Immature natural killer cell (primary cell): ENCODE measurements at regions not wholly inside any gene's neighbourhood (a gene's known extent, or its start where the extent isn't known, plus 50 kb on each side); places are given as distances from the start of the nearest gene placed in this dataset.

Source experiments
- DNase-seq, 3 donors: peaks; one replicate each; pipeline ENCODE4 v3.0.0; 2022; ENCODE audit warnings: mixed read lengths in 1 of 3
- H3K27ac Mint-ChIP-seq, 6 donors: one replicate each; pipeline ENCODE4 v1.8.0; 2020; ENCODE audit warnings: mixed read lengths in 6 of 6, mild to moderate bottlenecking in 5 of 6, inconsistent platforms in 4 of 6, moderate library complexity in 3 of 6
- H3K27me3 Mint-ChIP-seq, 3 donors: one replicate each; pipeline ENCODE4 v1.8.0; 2020 to 2021; ENCODE audit warnings: low read depth in 3 of 3, mild to moderate bottlenecking in 3 of 3, mixed read lengths in 3 of 3, moderate library complexity in 3 of 3, inconsistent platforms in 1 of 3
- H3K36me3 Mint-ChIP-seq, 3 donors: one replicate each; pipeline ENCODE4 v1.8.0; 2020; ENCODE audit warnings: mixed read lengths in 3 of 3, inconsistent platforms in 2 of 3, mild to moderate bottlenecking in 2 of 3
- H3K4me1 Mint-ChIP-seq, 2 donors: one replicate each; pipeline ENCODE4 v1.8.0; 2020; ENCODE audit warnings: inconsistent platforms in 2 of 2, mild to moderate bottlenecking in 2 of 2, mixed read lengths in 2 of 2, moderate library complexity in 1 of 2
- H3K4me3 Mint-ChIP-seq, 5 donors: one replicate each; pipeline ENCODE4 v1.8.0; 2020; ENCODE audit warnings: mild to moderate bottlenecking in 5 of 5, mixed read lengths in 5 of 5, inconsistent platforms in 3 of 5, moderate library complexity in 3 of 5
- H3K9me3 Mint-ChIP-seq, 6 donors: one replicate each; pipeline ENCODE4 v1.8.0; 2020; ENCODE audit warnings: mild to moderate bottlenecking in 6 of 6, mixed read lengths in 6 of 6, inconsistent platforms in 4 of 6, moderate library complexity in 3 of 6

- Mint-ChIP-seq H3K9me3 (no peaks in the 10 kb centered on the region), H3K36me3 (peaks cover 0 to 3% (median 0%) of the 10 kb centered on the region in 3 donors), H3K27ac (no peak overlapping the region), H3K27me3 (peaks cover 2 to 5% (median 5%) of the 10 kb centered on the region in 3 donors), H3K4me3 (no peak overlapping the region), H3K4me1 (peaks cover 19 to 23% of the 10 kb centered on the region in 2 donors)
- no peak for DNase-seq
Observed at GRCh38 chr3:177430653-177431052, 233.4 kb upstream of the TBL1XR1 start.

- Mint-ChIP-seq H3K36me3 (peaks cover 0 to 3% (median 0%) of the 10 kb centered on the region in 3 donors), H3K27ac (no peak overlapping the region), H3K4me1 (peaks cover 15 to 16% of the 10 kb centered on the region in 2 donors), H3K27me3 (peaks cover 2 to 5% (median 5%) of the 10 kb centered on the region in 3 donors), H3K4me3 (no peak overlapping the region), H3K9me3 (no peaks in the 10 kb centered on the region)
- DNase-seq, result no peak
Observed at GRCh38 chr3:177431525-177432176, 234.4 kb upstream of the TBL1XR1 start.

GRCh38 chr3:177435301-177435700, 238.0 kb upstream of the TBL1XR1 start:
- Mint-ChIP-seq H3K27me3 (peaks cover 2 to 5% (median 5%) of the 10 kb centered on the region in 3 donors), H3K27ac (no peak overlapping the region), H3K4me3 (no peak overlapping the region)

GRCh38 chr3:177437513-177438337, 240.4 kb upstream of the TBL1XR1 start:
- peaks cover 0 to 5% (median 3%) of the 10 kb centered on the region in 3 donors for H3K27me3 Mint-ChIP-seq
- no peaks in the 10 kb centered on the region for H3K36me3 Mint-ChIP-seq
- no peaks in the 10 kb centered on the region for H3K9me3 Mint-ChIP-seq
- H3K4me3 Mint-ChIP-seq, result no peak overlapping the region
- no peak overlapping the region for H3K27ac Mint-ChIP-seq
- DNase-seq, result no peak
- H3K4me1 Mint-ChIP-seq, result no peaks in the 10 kb centered on the region

More at GRCh38 chr3:177435301-177435700, 238.0 kb upstream of the TBL1XR1 start:
- no peak for DNase-seq
- peaks cover 0 to 3% (median 0%) of the 10 kb centered on the region in 3 donors for H3K36me3 Mint-ChIP-seq
- H3K4me1 Mint-ChIP-seq, result no peaks in the 10 kb centered on the region
- no peaks in the 10 kb centered on the region for H3K9me3 Mint-ChIP-seq

GRCh38 chr3:177438596-177439220, 241.4 kb upstream of the TBL1XR1 start:
- H3K4me3 Mint-ChIP-seq, result no peak overlapping the region
- no peaks in the 10 kb centered on the region for H3K9me3 Mint-ChIP-seq
- no peaks in the 10 kb centered on the region for H3K4me1 Mint-ChIP-seq
- H3K27ac Mint-ChIP-seq, result no peak overlapping the region
- DNase-seq, result no peak
- no peaks in the 10 kb centered on the region for H3K36me3 Mint-ChIP-seq
- peaks cover 0 to 5% (median 3%) of the 10 kb centered on the region in 3 donors for H3K27me3 Mint-ChIP-seq

GRCh38 chr3:177439694-177440269, 242.5 kb upstream of the TBL1XR1 start:
- Mint-ChIP-seq H3K27me3 (peaks cover 0 to 3% (median 0%) of the 10 kb centered on the region in 3 donors), H3K4me1 (no peaks in the 10 kb centered on the region), H3K4me3 (no peak overlapping the region), H3K9me3 (no peaks in the 10 kb centered on the region), H3K36me3 (no peaks in the 10 kb centered on the region), H3K27ac (no peak overlapping the region)
- DNase-seq, result no peak

- no peak for DNase-seq
- H3K27me3 Mint-ChIP-seq, result peaks cover 0 to 3% (median 0%) of the 10 kb centered on the region in 3 donors
- no peaks in the 10 kb centered on the region for H3K36me3 Mint-ChIP-seq
- H3K4me1 Mint-ChIP-seq, result no peaks in the 10 kb centered on the region
- no peak overlapping the region for H3K4me3 Mint-ChIP-seq
- H3K27ac Mint-ChIP-seq, result no peak overlapping the region
- H3K9me3 Mint-ChIP-seq, result no peaks in the 10 kb centered on the region
Observed at GRCh38 chr3:177440456-177441104, 243.3 kb upstream of the TBL1XR1 start.

GRCh38 chr3:177441276-177441812, 244.1 kb upstream of the TBL1XR1 start:
- H3K27me3 Mint-ChIP-seq, result peaks cover 0 to 3% (median 2%) of the 10 kb centered on the region in 3 donors
- H3K27ac Mint-ChIP-seq, result no peak overlapping the region
- no peak for DNase-seq
- no peaks in the 10 kb centered on the region for H3K4me1 Mint-ChIP-seq
- H3K36me3 Mint-ChIP-seq, result no peaks in the 10 kb centered on the region
- no peak overlapping the region for H3K4me3 Mint-ChIP-seq
- H3K9me3 Mint-ChIP-seq, result no peaks in the 10 kb centered on the region

- Mint-ChIP-seq H3K4me3 (no peak overlapping the region), H3K4me1 (no peaks in the 10 kb centered on the region), H3K36me3 (no peaks in the 10 kb centered on the region), H3K27ac (no peak overlapping the region), H3K9me3 (no peaks in the 10 kb centered on the region), H3K27me3 (peaks cover 0 to 3% (median 2%) of the 10 kb centered on the region in 3 donors)
- no peak for DNase-seq
Observed at GRCh38 chr3:177441813-177442646, 244.7 kb upstream of the TBL1XR1 start.

- peak overlapping the region in 1 of 6 donors; percentile 45 for H3K27ac Mint-ChIP-seq
Observed at GRCh38 chr3:177443469-177443868, 246.2 kb upstream of the TBL1XR1 start.

GRCh38 chr3:177444696-177445095, 247.4 kb upstream of the TBL1XR1 start:
- Mint-ChIP-seq H3K27me3 (peaks cover 0 to 3% (median 0%) of the 10 kb centered on the region in 3 donors), H3K36me3 (no peaks in the 10 kb centered on the region), H3K4me1 (peaks cover 10 to 16% of the 10 kb centered on the region in 2 donors), H3K4me3 (no peak overlapping the region), H3K9me3 (no peaks in the 10 kb centered on the region), H3K27ac (no peak overlapping the region)
- no peak for DNase-seq

More at GRCh38 chr3:177443469-177443868, 246.2 kb upstream of the TBL1XR1 start:
- no peak for DNase-seq
- H3K4me3 Mint-ChIP-seq, result no peak overlapping the region
- H3K4me1 Mint-ChIP-seq, result peaks cover 0 to 4% of the 10 kb centered on the region in 2 donors
- peaks cover 0 to 2% (median 0%) of the 10 kb centered on the region in 3 donors for H3K27me3 Mint-ChIP-seq
- no peaks in the 10 kb centered on the region for H3K9me3 Mint-ChIP-seq
- no peaks in the 10 kb centered on the region for H3K36me3 Mint-ChIP-seq

- H3K27ac Mint-ChIP-seq, result no peak overlapping the region
- H3K36me3 Mint-ChIP-seq, result no peaks in the 10 kb centered on the region
- H3K4me3 Mint-ChIP-seq, result no peak overlapping the region
- DNase-seq, result no peak
- no peaks in the 10 kb centered on the region for H3K9me3 Mint-ChIP-seq
- peaks cover 0 to 3% (median 0%) of the 10 kb centered on the region in 3 donors for H3K27me3 Mint-ChIP-seq
- peaks cover 16 to 20% of the 10 kb centered on the region in 2 donors for H3K4me1 Mint-ChIP-seq
Observed at GRCh38 chr3:177445549-177445948, 248.3 kb upstream of the TBL1XR1 start.
